ENCODE measurements at regions not wholly inside any gene's neighbourhood (a gene's known extent, or its start where the extent isn't known, plus 50 kb on each side); places are given as distances from the start of the nearest gene placed in this dataset.
A peak's percentile ranks its signal among the peaks of the same experiment; 100 is the strongest.

- Histone ChIP-seq H3K27ac (ENCODE audit: low read depth, low read length) (no peak overlapping the region), H3K4me3 (ENCODE audit: low read length) (no peak overlapping the region), H3K36me3 (ENCODE audit: control insufficient read depth in 2 of 3, insufficient read depth in 3 of 3, low read length in 3 of 3) (no peaks in the 10 kb centered on the region), H3K27me3 (ENCODE audit: control insufficient read depth in 2 of 2, insufficient read depth in 2 of 2, low read length in 2 of 2) (no peaks in the 10 kb centered on the region), H3K4me1 (ENCODE audit: control insufficient read depth in 2 of 2, insufficient read depth in 2 of 2, low read length in 2 of 2) (no peaks in the 10 kb centered on the region), H3K9me3 (ENCODE audit: control insufficient read depth in 2 of 3, low read length in 3 of 3) (no peaks in the 10 kb centered on the region)
- CTCF ChIA-PET: no interaction called here
- peaks cover 0 to 10% (median 5%) of the 10 kb centered on the region in 7 donors for H3K4me1 Mint-ChIP-seq
- POLR2A ChIA-PET: no interaction called here
- no peak for DNase-seq
- no peak for ATAC-seq
- no peak overlapping the region for H3K27ac Mint-ChIP-seq
- H3K4me3 Mint-ChIP-seq: no peak overlapping the region
- H3K9me3 Mint-ChIP-seq: no peaks in the 10 kb centered on the region
- peaks cover 0 to 15% (median 8%) of the 10 kb centered on the region in 5 donors for H3K27me3 Mint-ChIP-seq
- no peaks in the 10 kb centered on the region for H3K36me3 Mint-ChIP-seq
- intact Hi-C loops (cut with micrococcal nuclease): loop anchor here (5.0 to 10.0 kb wide), 3 partner anchors 119 to 1739 kb away; no protein-coding TSS in a partner anchor
Measured at GRCh38 chr4:20423420-20423819, 171.7 kb downstream of the SLIT2 start.

DNA sequence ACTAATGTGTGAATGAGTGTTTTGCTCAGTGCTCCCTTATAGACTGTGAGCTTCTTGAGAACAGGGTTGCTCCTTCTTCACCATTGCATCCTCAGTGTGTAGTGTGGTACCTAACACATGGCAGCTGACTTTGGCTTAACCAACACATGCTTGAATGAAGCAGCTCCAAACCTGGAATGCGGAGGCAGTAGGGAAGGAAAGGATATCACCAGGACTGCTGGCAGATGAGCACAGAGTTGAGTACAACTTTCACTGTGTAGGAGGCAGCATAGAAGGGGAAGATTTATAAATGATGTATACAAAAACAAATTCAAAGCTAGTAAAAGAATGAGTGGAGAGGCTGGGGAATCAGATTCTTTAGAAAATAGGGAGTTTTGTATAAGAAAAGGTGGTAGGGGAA, 174.3 kb downstream of the SLIT2 start:
- no peaks in the 10 kb centered on the region for H3K4me1 ChIP-seq (ENCODE audit: control insufficient read depth in 2 of 2, insufficient read depth in 2 of 2, low read length in 2 of 2)
- Mint-ChIP-seq H3K4me1 (no peaks in the 10 kb centered on the region), H3K27me3 (peaks cover 0 to 16% (median 4%) of the 10 kb centered on the region in 5 donors), H3K9me3 (peaks cover 0 to 1% (median 0%) of the 10 kb centered on the region in 11 donors), H3K27ac (no peak overlapping the region), H3K4me3 (no peak overlapping the region), H3K36me3 (no peaks in the 10 kb centered on the region)
- H3K27me3 ChIP-seq (ENCODE audit: control insufficient read depth in 2 of 2, insufficient read depth in 2 of 2, low read length in 2 of 2): no peaks in the 10 kb centered on the region
- ATAC-seq (no peak), DNase-seq (no peak)
- no peaks in the 10 kb centered on the region for H3K36me3 ChIP-seq (ENCODE audit: control insufficient read depth in 2 of 3, insufficient read depth in 3 of 3, low read length in 3 of 3)
- ChIA-PET CTCF (no interaction called here), POLR2A (no interaction called here)
- H3K4me3 ChIP-seq (ENCODE audit: low read length): no peak overlapping the region
- H3K27ac ChIP-seq (ENCODE audit: low read depth, low read length): no peak overlapping the region
- no peaks in the 10 kb centered on the region for H3K9me3 ChIP-seq (ENCODE audit: control insufficient read depth in 2 of 3, low read length in 3 of 3)
- intact Hi-C loops (cut with micrococcal nuclease): loop anchor here (10.0 kb wide), 2 partner anchors 349 to 1741 kb away; no protein-coding TSS in a partner anchor

DNA sequence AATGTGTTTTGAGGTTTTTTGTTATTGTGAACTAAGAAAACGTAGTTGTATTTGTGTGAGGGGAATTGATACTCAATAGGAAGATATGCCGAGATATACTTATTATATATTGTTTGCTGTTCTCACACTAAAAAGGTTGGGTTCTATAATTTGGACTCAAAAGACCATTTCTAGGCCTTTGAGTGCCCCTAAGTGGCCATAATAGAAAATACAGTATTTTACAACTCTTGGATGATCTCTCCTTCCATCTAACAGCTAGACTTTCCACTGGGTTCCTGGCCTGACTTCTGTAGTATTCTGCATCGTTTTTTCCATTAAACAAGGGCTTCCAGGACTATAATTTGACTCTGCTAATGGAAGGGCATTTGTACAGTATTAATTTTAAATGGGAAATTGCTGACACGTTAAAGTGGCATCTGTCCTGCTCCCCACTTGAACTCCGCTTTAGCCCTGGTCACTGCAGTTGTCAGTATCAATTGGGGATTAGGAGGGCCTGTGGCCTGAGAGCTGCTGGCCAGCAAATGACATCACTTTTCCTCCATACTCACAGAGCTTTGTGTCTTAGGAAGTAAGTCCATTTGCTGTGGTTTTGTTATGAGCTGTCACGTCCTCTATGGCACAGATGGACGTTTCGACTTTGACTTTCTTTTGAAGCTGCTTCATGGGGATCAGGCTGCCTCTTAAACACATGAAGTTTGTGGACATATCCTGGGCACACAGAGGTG, 176.9 kb downstream of the SLIT2 start:
- DNase-seq (no peak), ATAC-seq (no peak)
- intact Hi-C loops (cut with micrococcal nuclease): loop anchor here (10.0 kb wide), 2 partner anchors 346 to 1744 kb away; no protein-coding TSS in a partner anchor
- CTCF ChIA-PET: no interaction called here
- H3K4me3 Mint-ChIP-seq: no peak overlapping the region
- Histone ChIP-seq H3K36me3 (ENCODE audit: control insufficient read depth in 2 of 3, insufficient read depth in 3 of 3, low read length in 3 of 3) (no peaks in the 10 kb centered on the region), H3K4me3 (ENCODE audit: low read length) (no peak overlapping the region), H3K27me3 (ENCODE audit: control insufficient read depth in 2 of 2, insufficient read depth in 2 of 2, low read length in 2 of 2) (no peaks in the 10 kb centered on the region), H3K4me1 (ENCODE audit: control insufficient read depth in 2 of 2, insufficient read depth in 2 of 2, low read length in 2 of 2) (no peaks in the 10 kb centered on the region), H3K27ac (ENCODE audit: low read depth, low read length) (no peak overlapping the region), H3K9me3 (ENCODE audit: control insufficient read depth in 2 of 3, low read length in 3 of 3) (no peaks in the 10 kb centered on the region)
- H3K4me1 Mint-ChIP-seq: no peaks in the 10 kb centered on the region
- POLR2A ChIA-PET: no interaction called here
- H3K27me3 Mint-ChIP-seq: peaks cover 0 to 16% (median 4%) of the 10 kb centered on the region in 5 donors
- H3K9me3 Mint-ChIP-seq: peaks cover 0 to 1% (median 0%) of the 10 kb centered on the region in 11 donors
- no peaks in the 10 kb centered on the region for H3K36me3 Mint-ChIP-seq
- H3K27ac Mint-ChIP-seq: peak overlapping the region in 1 of 9 donors; percentile 5

DNA sequence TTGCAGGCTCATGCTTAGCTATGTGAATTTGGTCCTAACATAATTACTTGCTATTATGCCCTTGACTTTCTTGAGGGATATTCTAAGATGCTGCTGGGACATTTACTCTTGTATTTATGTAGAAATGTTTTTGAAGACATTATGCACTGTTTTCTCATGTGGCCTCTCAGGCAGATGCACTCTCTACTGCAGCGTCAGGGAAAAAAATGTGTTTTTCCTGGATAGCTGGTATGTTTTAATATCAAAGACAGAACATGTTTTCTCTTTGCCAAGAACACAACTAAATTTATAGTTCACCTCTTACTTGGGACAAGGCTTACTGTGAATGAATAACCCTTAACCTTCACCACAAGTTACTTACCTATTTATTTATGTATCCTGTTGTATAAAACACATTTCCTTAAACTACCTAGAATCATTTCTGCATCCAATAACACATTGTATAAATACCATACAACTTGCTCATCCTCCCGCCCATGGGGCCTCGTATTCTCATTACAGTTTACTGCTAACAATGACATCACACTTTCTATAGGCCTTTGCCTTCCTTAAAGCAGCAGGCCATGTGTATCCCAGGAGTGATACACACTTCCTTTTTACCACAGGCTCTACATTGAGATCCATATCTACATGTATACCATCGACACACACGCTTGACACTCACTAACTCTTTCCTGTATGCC, 178.7 kb downstream of the SLIT2 start:
- H3K4me3 ChIP-seq (ENCODE audit: low read length): no peak overlapping the region
- Mint-ChIP-seq H3K27ac (no peak overlapping the region), H3K4me1 (no peaks in the 10 kb centered on the region), H3K27me3 (peaks cover 0 to 16% (median 4%) of the 10 kb centered on the region in 5 donors), H3K4me3 (no peak overlapping the region), H3K9me3 (peaks cover 0 to 1% (median 0%) of the 10 kb centered on the region in 11 donors), H3K36me3 (no peaks in the 10 kb centered on the region)
- DNase-seq (no peak), ATAC-seq (no peak)
- intact Hi-C loops (cut with micrococcal nuclease): no loop called here
- H3K36me3 ChIP-seq (ENCODE audit: control insufficient read depth in 2 of 3, insufficient read depth in 3 of 3, low read length in 3 of 3): no peaks in the 10 kb centered on the region
- H3K4me1 ChIP-seq (ENCODE audit: control insufficient read depth in 2 of 2, insufficient read depth in 2 of 2, low read length in 2 of 2): no peaks in the 10 kb centered on the region
- H3K27me3 ChIP-seq (ENCODE audit: control insufficient read depth in 2 of 2, insufficient read depth in 2 of 2, low read length in 2 of 2): no peaks in the 10 kb centered on the region
- POLR2A ChIA-PET: no interaction called here
- CTCF ChIA-PET: interaction anchor here (0.5 kb wide), 1 partner anchor 1290 kb away, joined by 4 read pairs; no protein-coding TSS in a partner anchor
- H3K27ac ChIP-seq (ENCODE audit: low read depth, low read length): no peak overlapping the region
- no peaks in the 10 kb centered on the region for H3K9me3 ChIP-seq (ENCODE audit: control insufficient read depth in 2 of 3, low read length in 3 of 3)

DNA sequence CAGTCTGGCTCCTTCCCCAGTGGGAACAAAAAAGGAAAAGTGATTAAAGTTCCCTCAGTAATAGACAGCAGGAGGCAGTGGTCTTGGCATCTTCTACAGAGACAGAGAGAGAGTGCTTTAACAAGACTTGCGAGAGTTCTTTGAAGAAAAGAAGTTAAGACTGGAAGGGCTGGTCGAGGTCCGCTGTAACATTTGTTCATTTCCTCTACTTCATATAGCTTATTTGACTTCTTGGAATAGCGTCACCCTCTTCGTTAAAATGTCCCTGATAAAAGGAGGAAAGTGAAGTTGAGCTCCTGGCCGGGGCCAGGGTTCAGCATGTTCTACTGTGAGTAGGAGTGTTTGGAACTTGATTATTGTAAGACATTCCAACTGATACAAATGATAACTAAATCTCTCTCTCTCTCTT, 179.8 kb downstream of the SLIT2 start:
- no peak overlapping the region for H3K4me3 ChIP-seq (ENCODE audit: low read length)
- no peaks in the 10 kb centered on the region for H3K9me3 ChIP-seq (ENCODE audit: control insufficient read depth in 2 of 3, low read length in 3 of 3)
- ChIA-PET CTCF (no interaction called here), POLR2A (no interaction called here)
- intact Hi-C loops (cut with micrococcal nuclease): no loop called here
- DNase-seq: no peak
- H3K27ac ChIP-seq (ENCODE audit: low read depth, low read length): no peak overlapping the region
- no peaks in the 10 kb centered on the region for H3K27me3 ChIP-seq (ENCODE audit: control insufficient read depth in 2 of 2, insufficient read depth in 2 of 2, low read length in 2 of 2)
- H3K4me1 ChIP-seq (ENCODE audit: control insufficient read depth in 2 of 2, insufficient read depth in 2 of 2, low read length in 2 of 2): no peaks in the 10 kb centered on the region
- Mint-ChIP-seq H3K36me3 (no peaks in the 10 kb centered on the region), H3K27ac (no peak overlapping the region), H3K27me3 (peaks cover 0 to 9% (median 0%) of the 10 kb centered on the region in 5 donors), H3K9me3 (peaks cover 0 to 1% (median 0%) of the 10 kb centered on the region in 11 donors), H3K4me3 (no peak overlapping the region), H3K4me1 (no peaks in the 10 kb centered on the region)
- no peak for ATAC-seq
- no peaks in the 10 kb centered on the region for H3K36me3 ChIP-seq (ENCODE audit: control insufficient read depth in 2 of 3, insufficient read depth in 3 of 3, low read length in 3 of 3)

DNA sequence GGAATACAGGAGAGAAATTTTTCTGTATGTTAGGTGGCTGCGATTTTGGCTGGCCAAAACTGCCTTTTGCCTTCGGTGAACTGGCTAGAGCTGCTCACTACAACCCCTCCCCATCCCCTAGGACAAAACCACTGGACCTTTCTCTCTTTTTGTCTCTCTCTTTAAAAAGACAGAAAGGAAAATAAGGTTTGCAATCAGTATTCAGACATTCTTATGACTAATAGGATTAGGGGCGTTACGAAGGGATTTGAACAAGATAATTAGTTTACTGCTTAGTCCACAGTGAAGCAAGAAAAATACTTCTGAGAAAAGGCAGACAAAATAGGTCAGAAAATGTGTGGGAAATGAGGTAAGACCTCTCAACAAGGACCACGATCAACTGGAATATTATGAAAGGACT, 180.4 kb downstream of the SLIT2 start:
- no peak for ATAC-seq
- no peaks in the 10 kb centered on the region for H3K36me3 ChIP-seq (ENCODE audit: control insufficient read depth in 2 of 3, insufficient read depth in 3 of 3, low read length in 3 of 3)
- Mint-ChIP-seq H3K4me1 (no peaks in the 10 kb centered on the region), H3K9me3 (peaks cover 0 to 1% (median 0%) of the 10 kb centered on the region in 11 donors), H3K4me3 (no peak overlapping the region), H3K27me3 (peaks cover 0 to 9% (median 0%) of the 10 kb centered on the region in 5 donors), H3K36me3 (no peaks in the 10 kb centered on the region), H3K27ac (no peak overlapping the region)
- H3K4me3 ChIP-seq (ENCODE audit: low read length): no peak overlapping the region
- no peaks in the 10 kb centered on the region for H3K9me3 ChIP-seq (ENCODE audit: control insufficient read depth in 2 of 3, low read length in 3 of 3)
- POLR2A ChIA-PET: no interaction called here
- CTCF ChIA-PET: no interaction called here
- H3K27ac ChIP-seq (ENCODE audit: low read depth, low read length): no peak overlapping the region
- intact Hi-C loops (cut with micrococcal nuclease): no loop called here
- no peaks in the 10 kb centered on the region for H3K27me3 ChIP-seq (ENCODE audit: control insufficient read depth in 2 of 2, insufficient read depth in 2 of 2, low read length in 2 of 2)
- H3K4me1 ChIP-seq (ENCODE audit: control insufficient read depth in 2 of 2, insufficient read depth in 2 of 2, low read length in 2 of 2): no peaks in the 10 kb centered on the region
- DNase-seq: no peak

Measured in naive thymus-derived CD4-positive, alpha-beta T cell (primary cell).